GM10248 (cell line): ENCODE measurements at regions not wholly inside any gene's neighbourhood (a gene's known extent, or its start where the extent isn't known, plus 50 kb on each side); places are given as distances from the start of the nearest gene placed in this dataset.

Experiments used
- CTCF ChIA-PET: fragments of 300-600 bp; sonication (Branson Sonifier 250); formaldehyde crosslinking; extraction: SDS; loops from one replicate; lab custom pipeline; 2021; ENCODE audit warnings: antibody characterized with exemption; lab: Yijun Ruan, JAX
- POLR2A ChIA-PET: fragments of 350-650 bp; sonication (Branson Sonifier 250); formaldehyde crosslinking; extraction: SDS; loops from one replicate; lab custom pipeline; 2020; ENCODE audit warnings: antibody characterized with exemption; lab: Yijun Ruan, JAX
- DNase-seq: peaks from one replicate; pipeline ENCODE4 v3.0.0; 2012; ENCODE audit errors: extremely low spot score
- TF ChIP-seq, protein P1 (sequence below): IDR thresholded peaks from 2 replicates; pipeline ENCODE4 v1.5.1; 2012; ENCODE audit warnings: mild to moderate bottlenecking, low read depth; ENCODE audit errors: extremely low read depth, missing control alignments, control extremely low read depth

DNA sequence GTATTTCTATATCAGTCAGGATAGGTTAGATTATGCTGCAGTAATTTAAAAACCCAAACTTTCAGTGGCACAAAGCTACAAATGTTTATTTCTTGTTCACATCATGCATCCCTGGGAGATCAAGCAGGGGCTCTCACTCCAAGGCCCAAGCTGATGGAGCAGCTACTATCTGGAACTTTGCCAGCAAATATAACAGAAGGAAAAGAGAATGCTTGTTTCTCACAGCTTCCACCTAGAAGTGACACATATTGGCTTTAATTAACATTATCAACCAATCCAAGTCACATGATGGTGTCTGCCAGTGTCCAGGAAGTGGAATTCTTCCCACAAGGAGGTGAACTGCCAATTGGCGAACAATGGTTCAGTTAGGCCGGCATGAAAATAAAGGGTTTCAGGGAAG, 306.9 kb downstream of the BCL11A start:
- no peak for DNase-seq
- ChIA-PET CTCF (interaction anchor here (1.2 to 1.4 kb wide), 2 partner anchors 8 to 12 kb away, joined by 3 to 5 read pairs; no protein-coding TSS in a partner anchor), POLR2A (no interaction called here)
- TF ChIP-seq, protein P1, sequence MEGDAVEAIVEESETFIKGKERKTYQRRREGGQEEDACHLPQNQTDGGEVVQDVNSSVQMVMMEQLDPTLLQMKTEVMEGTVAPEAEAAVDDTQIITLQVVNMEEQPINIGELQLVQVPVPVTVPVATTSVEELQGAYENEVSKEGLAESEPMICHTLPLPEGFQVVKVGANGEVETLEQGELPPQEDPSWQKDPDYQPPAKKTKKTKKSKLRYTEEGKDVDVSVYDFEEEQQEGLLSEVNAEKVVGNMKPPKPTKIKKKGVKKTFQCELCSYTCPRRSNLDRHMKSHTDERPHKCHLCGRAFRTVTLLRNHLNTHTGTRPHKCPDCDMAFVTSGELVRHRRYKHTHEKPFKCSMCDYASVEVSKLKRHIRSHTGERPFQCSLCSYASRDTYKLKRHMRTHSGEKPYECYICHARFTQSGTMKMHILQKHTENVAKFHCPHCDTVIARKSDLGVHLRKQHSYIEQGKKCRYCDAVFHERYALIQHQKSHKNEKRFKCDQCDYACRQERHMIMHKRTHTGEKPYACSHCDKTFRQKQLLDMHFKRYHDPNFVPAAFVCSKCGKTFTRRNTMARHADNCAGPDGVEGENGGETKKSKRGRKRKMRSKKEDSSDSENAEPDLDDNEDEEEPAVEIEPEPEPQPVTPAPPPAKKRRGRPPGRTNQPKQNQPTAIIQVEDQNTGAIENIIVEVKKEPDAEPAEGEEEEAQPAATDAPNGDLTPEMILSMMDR, result no peak

DNA sequence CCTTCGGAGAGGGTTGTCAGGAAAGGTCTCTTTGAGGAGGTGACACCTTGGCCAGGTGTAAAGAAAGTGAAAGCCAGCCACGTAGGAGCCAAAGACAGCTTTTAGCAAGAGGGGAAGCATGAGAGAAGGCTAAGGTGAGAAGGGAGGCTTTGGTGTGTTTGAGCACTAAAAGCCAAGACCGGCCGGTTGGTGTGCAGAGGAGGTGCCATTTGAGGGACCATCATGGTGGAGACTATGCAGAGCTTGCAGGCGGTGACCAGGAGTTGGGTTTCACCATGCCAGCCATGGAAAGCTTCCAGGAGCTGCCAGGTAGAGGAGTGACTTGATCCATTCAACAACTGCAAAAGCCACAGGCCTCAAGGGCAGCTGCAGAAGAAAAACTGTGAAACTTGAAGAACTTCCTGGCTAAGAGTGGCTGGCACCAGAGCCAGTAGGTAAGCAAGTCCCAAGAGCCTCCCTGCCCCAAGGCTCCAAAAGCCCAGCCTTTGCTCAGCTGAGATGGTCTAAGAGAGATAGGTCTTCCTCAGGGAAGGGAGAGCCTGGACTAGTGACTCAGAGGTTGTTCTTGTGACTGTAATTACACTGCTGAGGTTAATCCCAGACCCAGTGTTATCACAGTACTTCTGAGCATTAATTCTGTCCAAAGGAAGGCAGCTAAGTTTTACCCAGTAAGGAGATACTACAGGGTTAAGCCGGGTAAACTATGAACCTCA, 319.0 kb downstream of the BCL11A start:
- TF ChIP-seq, protein P1, result no peak
- CTCF ChIA-PET, result interaction anchor here (1.0 kb wide), 1 partner anchor 12 kb away, joined by 5 read pairs; no protein-coding TSS in a partner anchor
- DNase-seq, result no peak
- POLR2A ChIA-PET, result no interaction called here

DNA sequence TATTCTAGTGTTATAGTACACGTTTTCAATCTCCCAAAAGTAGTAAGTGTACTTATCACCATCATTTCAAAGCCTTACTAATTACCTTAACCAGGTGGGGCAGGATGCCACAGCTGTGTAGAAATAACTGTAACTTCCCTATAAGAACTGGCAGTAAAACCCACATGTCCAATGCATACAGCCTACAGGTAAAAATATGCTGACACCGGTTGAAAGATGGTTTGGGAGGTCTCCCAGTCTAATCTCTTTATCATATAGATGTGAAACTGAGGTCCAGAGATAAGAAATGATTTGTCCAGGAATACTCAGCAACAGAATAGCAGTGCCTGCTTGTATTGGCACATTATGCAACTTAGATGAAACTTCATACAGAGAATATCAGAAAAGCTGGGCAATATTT, 322.9 kb downstream of the BCL11A start:
- TF ChIP-seq, protein P1, result no peak
- POLR2A ChIA-PET, result no interaction called here
- CTCF ChIA-PET, result no interaction called here
- DNase-seq, result no peak

DNA sequence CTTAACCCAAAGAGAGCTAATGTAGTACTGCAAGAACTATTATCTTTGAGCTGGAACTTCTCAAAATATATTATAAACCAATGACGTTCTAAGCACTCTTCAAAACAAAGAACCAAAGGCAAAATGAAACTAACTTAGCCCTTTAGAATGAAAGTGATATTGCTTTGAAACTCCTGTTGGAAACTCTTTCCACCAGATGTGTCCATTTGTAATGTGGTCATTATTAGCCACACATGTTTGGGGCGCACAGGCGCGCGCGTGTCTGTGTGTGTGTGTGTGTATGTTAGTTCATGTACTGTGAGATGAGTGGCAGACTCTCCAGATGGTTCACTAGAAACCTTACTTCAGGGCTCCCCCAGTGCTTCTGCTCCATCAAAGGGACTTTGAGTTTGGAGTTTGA, 323.4 kb downstream of the BCL11A start:
- TF ChIP-seq, protein P1, result no peak
- CTCF ChIA-PET, result interaction anchor here (1.3 kb wide), 1 partner anchor 9 kb away, joined by 4 read pairs; no protein-coding TSS in a partner anchor
- DNase-seq, result no peak
- POLR2A ChIA-PET, result no interaction called here

DNA sequence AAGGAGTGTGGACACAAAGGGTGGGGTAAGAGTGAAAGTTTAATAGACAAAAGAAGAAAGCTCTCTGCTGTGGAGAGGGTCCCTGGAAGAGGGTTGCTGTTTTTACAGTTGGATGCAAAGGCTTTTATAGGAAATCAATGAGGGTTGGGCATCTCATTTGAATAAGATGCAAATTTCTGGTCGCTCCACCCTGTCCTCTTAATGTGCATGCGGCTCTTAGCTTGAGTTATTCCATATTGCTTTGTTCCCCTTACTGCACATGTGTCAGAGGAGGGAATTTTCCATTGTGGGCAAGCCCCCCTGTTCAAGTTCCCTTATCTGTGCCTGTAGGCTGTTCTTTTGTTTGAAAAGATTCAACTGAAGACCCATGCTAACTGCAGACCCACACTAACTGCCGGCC, 326.5 kb downstream of the BCL11A start:
- CTCF ChIA-PET, result no interaction called here
- POLR2A ChIA-PET, result no interaction called here
- TF ChIP-seq, protein P1, result no peak
- DNase-seq, result no peak

DNA sequence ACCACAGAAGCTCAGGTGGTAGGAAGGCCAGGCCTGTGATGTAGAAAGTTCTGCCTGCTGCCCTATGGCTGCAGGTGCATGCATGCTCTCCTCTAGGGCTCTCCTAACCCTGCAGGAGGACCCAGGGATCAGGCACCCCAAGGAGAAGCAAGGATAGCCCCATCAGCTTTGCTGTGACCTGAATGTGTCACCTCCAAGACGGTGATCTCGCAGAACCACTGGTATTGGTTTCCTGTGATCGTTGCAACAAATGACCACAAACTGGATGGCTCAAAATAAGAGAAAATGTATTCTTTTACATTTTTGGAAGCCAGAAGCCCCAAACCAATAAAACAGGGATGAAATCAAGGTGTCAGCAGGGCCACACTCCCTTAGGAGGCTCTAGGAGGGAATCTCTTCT, 327.3 kb downstream of the BCL11A start:
- TF ChIP-seq, protein P1, result no peak
- ChIA-PET POLR2A (no interaction called here), CTCF (no interaction called here)

More for the DNA sequence above, 327.3 kb downstream of the BCL11A start:
- DNase-seq, result no peak
